Tongue (tissue), 1 donor: ENCODE measurements at regions not wholly inside any gene's neighbourhood (a gene's known extent, or its start where the extent isn't known, plus 50 kb on each side); places are given as distances from the start of the nearest gene placed in this dataset.

Source experiments
- DNase-seq: peaks from one replicate; pipeline ENCODE4 v3.0.0-alpha.2; 2015

- DNase-seq, result no peak
Observed at GRCh38 chr2:199627417-199627816, 169.7 kb upstream of the SATB2 start.

GRCh38 chr2:199624958-199625357 lies 167.2 kb upstream of the SATB2 start:
- no peak for DNase-seq

- no peak for DNase-seq
Observed at GRCh38 chr2:199612509-199613130, 154.9 kb upstream of the SATB2 start.

GRCh38 chr2:199607914-199608313 lies 150.2 kb upstream of the SATB2 start:
- DNase-seq, result no peak

GRCh38 chr2:199606193-199606780 lies 148.5 kb upstream of the SATB2 start:
- no peak for DNase-seq

- peak; percentile 37 for DNase-seq
Observed at GRCh38 chr2:199603721-199604291, 146.1 kb upstream of the SATB2 start.

- peak; percentile 22 for DNase-seq
Observed at GRCh38 chr2:199602896-199603717, 145.4 kb upstream of the SATB2 start.

GRCh38 chr2:199602271-199602895 lies 144.6 kb upstream of the SATB2 start:
- peak; percentile 39 for DNase-seq

GRCh38 chr2:199596549-199596948 lies 138.8 kb upstream of the SATB2 start:
- DNase-seq, result no peak

GRCh38 chr2:199594443-199594842 lies 136.7 kb upstream of the SATB2 start:
- DNase-seq, result no peak

GRCh38 chr2:199591826-199592225 lies 134.1 kb upstream of the SATB2 start:
- no peak for DNase-seq

- DNase-seq, result no peak
Observed at GRCh38 chr2:199590321-199591203, 132.8 kb upstream of the SATB2 start.

GRCh38 chr2:199589306-199589705 lies 131.6 kb upstream of the SATB2 start:
- no peak for DNase-seq

GRCh38 chr2:199588054-199588453 lies 130.3 kb upstream of the SATB2 start:
- no peak for DNase-seq

GRCh38 chr2:199586646-199587045 lies 128.9 kb upstream of the SATB2 start:
- DNase-seq, result no peak

GRCh38 chr2:199583676-199584075 lies 125.9 kb upstream of the SATB2 start:
- DNase-seq, result no peak

- DNase-seq, result peak; percentile 67
Observed at GRCh38 chr2:199581935-199582360, 124.2 kb upstream of the SATB2 start.

GRCh38 chr2:199581408-199581807 lies 123.7 kb upstream of the SATB2 start:
- DNase-seq, result peak; percentile 32

GRCh38 chr2:199575416-199575815 lies 117.7 kb upstream of the SATB2 start:
- no peak for DNase-seq

- DNase-seq, result no peak
Observed at GRCh38 chr2:199572571-199572970, 114.8 kb upstream of the SATB2 start.

- DNase-seq, result no peak
Observed at GRCh38 chr2:199570934-199571333, 113.2 kb upstream of the SATB2 start.

GRCh38 chr2:199569336-199569735 lies 111.6 kb upstream of the SATB2 start:
- no peak for DNase-seq
